NCI-H1694 treated with DMSO at 0.1 percent for 48 hours (cell line): ENCODE measurements at regions not wholly inside any gene's neighbourhood (a gene's known extent, or its start where the extent isn't known, plus 50 kb on each side); places are given as distances from the start of the nearest gene placed in this dataset.
"Not testable (repeated sequence)": the region's sequence is repeated elsewhere in the genome, so short reads cannot be mapped to it uniquely, and the experiment has no call there.

Experiments
- DNase-seq: peaks from one replicate; lab custom pipeline; 2025; lab: John Stamatoyannopoulos, UW

DNA sequence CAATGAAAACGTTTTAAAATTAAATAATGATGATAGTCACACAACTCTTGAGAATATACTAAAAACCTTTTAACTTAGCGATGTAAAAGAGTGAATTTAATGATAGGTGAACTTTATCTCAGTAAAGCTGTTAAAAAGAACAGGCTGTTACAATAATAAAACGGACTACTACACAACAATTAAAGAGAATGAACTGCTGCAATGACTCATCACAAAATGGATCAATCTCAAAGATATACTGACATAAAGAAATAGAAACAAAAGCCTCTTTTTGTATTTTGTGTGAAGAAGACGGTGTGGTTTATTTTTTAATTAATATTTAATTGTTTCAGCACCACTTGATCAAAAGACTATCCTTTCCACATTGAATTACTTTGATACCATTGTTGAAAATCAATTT is 352.4 kb upstream of the GJE1 start:
- no peak for DNase-seq

DNA sequence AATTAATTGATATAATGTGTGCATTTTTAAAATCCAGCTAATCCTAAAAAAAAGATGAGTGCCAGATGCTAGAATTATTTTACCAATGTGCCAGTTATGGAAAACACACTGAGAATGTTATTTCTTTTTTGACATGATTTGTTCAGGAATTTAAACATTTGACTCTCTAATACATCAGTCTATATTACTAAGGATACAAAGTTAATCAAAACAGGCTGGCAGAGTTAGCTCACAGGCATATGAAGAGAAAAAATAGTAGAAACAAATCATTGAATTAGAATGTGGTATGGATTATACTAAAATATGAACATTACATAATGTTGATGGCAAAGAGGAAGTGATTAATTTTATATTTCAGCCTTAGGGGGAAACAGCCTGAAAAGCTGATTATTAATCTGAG is 368.3 kb upstream of the GJE1 start:
- no peak for DNase-seq

DNA sequence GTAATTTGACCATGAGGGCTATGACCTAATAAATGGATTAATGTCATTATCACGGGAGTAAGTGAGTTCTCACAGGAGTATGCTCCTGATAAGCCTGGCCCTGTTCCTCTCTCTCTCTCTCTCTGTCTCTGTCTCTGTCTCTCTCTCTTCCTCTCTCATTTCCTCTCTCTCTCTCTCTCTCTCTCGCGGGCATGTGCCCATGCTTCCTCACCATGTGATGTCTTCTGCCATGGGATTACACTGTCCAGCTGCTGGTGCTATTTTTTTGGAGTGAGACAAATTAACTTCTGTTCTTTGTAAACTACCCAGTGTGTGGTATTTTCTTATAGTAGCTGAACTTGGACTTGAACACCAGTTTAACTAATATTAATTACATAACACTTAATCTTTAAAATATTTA is 374.3 kb upstream of the GJE1 start:
- DNase-seq, result no peak

DNA sequence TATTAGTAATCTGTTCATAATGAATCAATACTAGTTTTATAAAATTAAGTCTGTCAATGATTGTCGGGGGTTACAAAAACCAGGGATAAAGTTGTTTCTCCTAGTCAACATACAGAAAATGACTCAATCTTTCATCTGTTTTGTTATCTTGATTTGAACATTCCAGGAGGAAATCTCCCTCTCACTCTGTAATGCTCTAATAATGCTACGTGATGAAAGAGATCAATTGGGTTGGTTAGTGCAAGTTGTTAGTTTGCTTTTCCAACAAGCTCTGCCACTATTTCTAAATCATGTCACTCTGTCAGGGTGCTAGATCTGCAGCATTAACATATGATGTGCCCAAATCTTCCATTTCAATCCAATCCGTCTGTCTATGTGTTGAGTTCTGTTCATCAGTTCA is 379.5 kb upstream of the GJE1 start:
- DNase-seq, result no peak

DNA sequence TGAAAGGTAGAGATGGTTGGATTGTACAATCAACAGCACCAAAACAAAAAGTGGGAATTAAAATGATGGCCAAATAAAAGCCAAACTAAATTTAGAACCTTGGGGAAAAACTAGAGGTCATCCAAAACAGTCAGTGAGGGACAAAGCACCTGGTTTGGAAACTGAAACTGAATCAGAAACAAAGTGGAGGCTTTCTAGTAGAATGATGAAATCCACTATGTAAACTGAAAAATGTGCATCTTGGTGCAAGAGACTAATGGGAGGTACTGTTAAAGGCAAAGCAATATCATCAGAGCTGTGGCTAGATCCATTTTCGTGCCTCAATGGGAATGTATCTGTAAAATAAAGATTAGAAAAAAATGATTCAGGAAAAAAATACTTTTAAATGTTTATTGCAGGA is 380.0 kb upstream of the GJE1 start:
- DNase-seq, result no peak

DNA sequence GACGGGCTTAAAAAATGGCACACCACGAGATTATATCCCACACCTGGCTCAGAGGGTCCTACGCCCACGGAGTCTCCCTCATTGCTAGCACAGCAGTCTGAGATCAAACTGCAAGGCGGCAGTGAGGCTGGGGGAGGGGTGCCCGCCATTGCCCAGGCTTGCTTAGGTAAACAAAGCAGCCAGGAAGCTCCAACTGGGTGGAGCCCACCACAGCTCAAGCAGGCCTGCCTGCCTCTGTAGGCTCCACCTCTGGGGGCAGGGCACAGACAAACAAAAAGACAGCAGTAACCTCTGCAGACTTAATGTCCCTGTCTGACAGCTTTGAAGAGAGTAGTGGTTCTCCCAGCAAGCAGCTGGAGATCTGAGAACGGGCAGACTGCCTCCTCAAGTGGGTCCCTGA is 386.4 kb upstream of the GJE1 start:
- not testable (repeated sequence) for DNase-seq

DNA sequence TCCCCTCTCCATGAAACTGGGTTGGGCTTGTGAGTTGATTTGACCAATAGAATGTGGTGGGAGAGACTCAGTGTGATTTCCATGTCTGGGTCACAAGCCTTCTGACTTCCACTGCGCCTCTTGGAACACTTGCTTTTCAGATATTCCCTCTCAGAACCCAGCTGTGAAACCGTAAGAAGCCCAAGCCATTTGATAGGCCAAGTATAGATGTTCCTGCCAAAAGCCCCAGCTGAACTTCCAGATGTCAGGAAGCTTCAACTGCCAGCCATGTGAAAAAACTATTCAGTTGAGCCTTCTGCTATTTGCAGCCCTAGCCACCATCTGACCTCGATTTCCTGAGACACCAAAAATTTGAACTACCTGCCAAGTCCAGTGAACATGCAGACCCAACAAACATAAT is 387.8 kb upstream of the GJE1 start:
- DNase-seq, result no peak

DNA sequence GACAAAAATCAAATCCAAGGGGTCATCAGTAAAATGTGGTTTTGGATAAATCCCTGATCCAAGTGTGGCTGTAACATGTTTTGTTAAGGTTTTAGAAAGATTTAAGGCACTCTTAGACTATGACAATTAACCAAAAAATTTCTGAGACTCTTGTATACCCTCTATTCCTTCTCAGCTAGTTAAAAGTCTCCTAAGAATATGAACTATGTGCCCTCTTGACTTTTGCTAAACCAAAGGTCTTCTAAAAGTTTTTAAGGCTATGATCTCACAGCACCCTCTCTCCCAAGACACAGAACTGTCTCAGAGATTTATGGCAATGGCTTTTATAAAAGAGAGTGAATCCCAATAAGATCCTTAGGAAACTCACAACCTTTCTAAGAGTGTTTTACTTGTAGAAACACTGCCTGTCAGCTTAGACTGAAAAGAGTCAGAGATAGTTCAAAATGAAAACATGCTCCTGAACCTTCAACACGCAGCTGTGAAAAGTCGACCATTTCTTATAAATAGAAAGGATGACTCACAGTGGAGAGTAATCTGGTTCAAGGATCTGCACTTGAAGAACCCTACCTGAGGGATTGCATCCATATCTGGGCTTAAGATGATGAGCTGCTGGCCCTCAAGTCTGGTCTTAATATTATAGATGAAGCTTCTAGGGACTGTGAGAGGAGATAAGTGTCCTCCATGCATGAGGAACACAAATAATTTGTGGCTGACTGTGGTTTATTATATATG is 388.4 kb upstream of the GJE1 start:
- no peak for DNase-seq

DNA sequence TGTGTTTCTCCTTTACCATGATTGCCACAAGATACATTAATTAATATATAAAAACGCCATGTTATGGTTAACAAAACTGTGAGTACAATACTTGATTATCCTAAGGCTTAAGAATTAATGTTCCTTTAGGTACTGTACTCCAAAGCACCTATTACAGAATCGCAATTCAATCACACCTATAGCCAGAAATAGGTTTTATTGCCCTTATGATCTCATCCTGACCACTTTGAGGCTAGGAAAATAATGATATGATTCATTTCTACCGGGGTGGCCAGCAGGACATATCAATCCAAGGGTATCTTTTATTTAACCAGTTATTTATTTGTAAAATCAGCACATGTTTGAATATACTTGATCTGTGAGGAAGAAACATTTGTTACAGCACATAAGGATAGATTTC is 396.6 kb upstream of the GJE1 start:
- DNase-seq, result no peak

DNA sequence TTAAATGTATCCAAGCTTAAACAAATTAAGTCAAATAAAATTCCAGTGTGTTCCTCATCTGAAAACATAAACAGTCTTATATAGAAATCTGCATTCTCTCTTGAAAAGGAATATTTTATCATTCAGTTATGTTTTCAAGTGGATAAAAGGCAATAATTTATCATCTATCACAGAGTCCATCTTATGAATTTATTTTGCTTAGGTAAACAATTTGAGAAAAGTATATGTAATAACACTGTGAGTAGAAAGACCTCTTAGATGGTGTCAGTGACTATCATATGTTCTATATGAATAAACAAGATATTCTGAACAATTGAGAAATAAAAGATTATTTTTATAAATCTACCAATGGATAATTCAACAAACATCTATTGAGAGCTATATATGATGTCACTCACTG is 397.6 kb upstream of the GJE1 start:
- DNase-seq, result no peak

DNA sequence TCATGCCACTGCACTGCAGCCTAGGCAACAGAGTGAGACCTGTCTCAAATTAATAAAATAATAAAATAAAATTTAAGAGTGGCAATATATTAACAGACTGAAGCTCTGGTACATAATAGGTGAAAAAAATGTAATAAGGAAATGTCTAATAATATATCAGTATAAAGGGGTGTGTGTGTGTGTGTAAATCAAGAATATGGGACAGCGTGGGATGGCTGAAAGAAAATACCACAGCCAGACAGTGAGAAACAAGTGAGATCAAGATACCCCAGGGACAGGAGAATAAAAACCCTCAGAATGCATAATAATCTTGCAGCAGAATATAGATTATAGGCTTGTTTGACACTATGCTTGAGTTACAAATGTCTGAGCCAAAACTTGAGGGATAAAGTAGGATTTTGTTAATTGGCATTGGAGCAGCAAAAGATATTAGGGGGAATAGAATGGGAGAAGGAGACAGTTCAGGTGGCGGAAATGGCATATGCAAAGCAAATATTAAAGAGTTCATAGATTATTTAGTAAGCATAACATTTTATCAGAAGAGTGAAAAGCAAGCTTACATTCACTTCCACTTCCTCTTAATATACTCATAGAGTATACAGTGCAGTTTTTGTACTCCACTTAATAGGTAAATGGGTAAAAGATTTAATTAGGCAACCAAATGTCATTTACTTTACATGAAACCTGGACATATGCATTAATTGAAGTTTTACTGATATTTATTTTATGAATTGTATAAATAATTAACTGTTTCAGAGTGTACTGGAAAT is 398.5 kb upstream of the GJE1 start:
- DNase-seq, result no peak

DNA sequence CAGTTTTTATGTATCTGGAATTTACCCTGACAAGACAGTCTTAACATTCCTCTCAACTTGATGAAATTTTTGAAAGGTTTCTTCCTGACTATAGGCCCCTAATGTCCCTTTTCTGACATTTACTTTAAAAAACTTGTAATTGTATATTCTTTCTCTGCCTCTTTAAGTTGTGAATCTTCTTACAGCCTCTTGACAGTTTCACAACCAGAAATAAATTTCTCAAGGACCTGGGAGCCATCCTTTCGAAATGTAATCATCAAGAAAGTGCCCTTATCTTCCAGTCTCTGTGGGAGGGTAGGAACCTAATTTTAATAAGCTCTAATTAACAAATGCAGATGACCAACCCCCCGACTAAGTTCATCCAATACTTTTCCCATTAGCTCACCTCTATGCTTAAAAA is 403.6 kb upstream of the GJE1 start:
- no peak for DNase-seq

DNA sequence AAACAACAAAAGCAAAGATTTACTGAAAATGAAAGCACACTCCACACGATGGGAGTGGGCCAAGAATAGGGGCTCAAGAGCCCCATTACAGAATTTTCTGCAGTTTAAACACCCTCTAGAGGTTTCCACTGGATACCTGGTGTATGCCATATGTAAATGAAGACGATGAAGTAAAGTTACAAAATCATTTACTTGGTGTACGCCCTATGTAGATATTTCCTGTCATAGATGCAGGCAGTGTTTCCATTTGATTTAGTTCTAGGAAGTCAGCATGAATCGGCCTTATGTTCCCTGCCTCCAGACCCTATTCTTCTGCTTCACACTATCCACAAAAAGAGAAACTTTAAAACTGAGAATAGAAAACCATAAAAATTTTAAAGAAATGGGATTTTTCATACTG is 404.4 kb upstream of the GJE1 start:
- no peak for DNase-seq

DNA sequence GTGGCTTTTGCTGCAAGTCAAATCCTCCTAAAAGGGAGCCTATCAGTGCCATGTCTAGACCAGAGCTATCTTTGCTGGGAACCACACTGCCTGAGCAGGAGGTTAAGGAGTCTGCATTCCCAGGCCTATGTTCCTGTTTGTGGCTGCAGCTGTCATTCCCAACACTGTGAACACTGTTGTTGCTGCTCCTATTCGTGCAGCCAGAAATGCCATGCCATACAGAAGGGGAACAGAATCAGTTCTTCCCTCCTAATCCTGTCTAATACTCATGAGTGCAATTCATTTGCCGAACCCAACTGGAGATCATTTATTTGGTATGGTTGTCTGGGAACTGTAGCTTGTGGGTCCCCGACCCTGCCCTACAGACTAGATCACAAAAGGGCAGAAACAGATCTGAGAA is 406.5 kb upstream of the GJE1 start:
- peak; percentile 14 for DNase-seq

DNA sequence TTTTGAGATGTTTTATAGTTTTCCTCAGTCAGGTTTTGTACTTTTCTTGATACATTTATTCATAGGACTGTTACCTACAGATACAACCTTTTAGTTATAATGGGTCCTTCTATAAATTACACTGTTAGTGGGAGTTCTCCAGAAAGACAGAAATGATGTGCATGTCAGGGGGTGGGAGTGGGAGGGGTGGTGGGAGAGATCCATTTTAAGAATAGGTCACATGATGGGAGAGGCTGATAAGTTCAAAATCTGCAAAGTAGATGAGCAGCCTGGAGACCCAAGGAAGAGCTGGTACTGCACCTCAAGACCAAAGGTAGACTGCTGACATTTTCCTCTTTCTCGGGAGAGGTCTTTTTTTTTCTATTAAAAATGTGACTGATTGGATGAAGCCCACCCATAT is 408.0 kb upstream of the GJE1 start:
- no peak for DNase-seq

DNA sequence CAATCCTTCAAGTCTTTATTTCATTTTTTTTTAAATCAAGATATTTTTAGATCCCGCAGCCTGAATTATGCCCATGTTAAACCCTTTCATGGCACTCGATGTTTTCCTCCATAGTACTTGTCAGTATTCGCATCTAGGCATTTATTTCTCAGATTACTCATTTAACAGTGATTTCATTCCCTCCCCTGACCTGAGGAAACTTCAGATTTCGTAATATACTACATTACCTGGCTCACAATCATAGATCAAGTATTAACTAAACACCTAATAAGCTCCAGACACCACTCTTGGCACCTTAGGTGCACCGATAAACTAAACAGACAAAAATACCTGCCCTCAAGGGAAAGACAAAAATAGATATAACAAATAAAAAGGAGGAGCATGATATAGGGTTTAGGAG is 413.2 kb upstream of the GJE1 start:
- no peak for DNase-seq

DNA sequence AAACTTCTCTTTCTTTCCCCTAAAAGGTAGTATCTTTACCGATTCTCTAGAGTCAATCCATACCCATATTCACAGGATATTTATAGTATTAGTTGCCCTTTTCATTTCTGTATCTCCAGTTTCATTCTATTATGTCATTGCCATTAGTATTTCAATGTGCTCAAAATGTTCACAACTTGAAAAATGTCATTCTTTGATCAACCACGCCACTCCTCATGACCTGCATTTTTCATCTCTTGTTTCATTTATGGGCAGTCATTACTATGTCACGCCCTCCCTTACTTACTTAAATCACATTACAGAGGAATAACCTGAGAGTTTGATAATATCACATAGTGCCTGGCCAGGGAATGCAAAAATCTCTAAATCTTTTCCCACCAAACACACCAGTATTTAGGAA is 427.3 kb upstream of the GJE1 start:
- no peak for DNase-seq

DNA sequence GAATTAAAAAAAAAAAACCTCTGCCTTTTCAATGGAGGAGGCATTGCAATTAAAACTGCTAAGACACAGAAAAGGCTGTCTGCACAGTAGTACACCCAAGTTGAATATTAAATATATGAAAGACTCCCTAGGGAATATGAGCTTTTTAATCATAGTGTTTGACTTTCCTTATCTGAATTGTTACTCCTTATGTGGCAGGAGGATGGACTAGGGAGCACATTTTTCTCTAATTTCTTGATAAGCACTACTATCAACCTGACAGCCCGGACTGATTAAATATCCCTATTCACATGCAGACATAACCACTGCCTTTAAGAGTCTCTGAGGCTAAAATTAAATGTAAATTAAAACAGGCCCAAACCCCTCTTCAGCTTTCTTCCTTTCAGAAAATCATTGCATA is 428.6 kb upstream of the GJE1 start:
- no peak for DNase-seq

DNA sequence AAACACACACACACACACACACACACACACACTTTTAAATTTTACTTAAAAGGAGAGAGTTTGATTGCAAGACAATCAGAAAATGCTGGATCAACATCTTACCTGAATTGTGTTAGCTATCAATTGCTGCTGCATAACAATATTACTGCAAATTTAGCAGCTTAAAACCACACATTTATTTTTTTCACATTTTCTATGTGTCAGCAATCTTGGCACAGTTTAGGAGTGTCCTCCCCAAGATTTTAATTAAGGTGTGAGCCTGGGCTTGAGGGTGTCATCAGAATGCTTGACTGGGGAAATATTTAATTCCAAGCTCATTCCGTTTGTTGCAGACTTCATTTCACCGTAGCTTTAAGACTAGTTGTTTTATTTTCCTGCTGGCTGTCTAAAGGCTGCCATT is 431.0 kb upstream of the GJE1 start:
- DNase-seq, result no peak

DNA sequence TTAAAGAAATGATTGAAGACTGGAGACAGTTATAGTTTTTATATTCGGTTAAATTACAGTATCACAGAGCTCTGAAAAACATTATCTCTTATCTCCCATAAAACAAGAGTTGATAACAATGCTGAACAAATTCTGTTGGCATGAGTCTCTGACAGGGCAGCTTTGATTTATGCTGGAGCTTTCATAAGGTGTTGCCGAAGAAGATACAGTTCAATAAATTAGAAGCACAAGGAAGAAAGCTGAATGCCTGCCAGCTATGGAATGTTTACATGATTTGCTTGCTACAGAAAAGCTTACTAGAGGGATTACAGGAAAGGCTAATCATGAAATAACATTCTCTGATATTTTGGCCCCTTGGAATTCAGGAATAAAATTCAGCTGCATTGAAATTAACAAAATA is 431.9 kb upstream of the GJE1 start:
- no peak for DNase-seq

DNA sequence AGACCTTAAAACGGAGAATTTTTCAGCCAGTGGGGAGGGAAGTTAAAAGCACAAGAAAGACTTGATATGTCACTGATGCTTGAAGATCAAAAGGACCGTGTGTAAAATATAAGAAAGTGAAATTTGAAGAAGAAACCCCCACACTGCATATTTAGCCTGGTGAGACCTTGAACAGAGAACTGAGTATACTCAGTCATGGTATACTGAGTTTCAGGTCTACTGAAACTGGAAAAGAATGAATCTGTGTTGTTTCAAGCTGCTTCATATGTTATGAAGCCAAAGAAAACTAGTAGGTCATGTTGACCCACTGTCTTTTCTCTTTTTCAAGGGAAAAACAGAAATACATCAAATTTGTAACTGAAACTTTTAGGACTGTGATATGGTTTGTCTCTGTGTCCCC is 443.8 kb upstream of the GJE1 start:
- DNase-seq, result no peak

DNA sequence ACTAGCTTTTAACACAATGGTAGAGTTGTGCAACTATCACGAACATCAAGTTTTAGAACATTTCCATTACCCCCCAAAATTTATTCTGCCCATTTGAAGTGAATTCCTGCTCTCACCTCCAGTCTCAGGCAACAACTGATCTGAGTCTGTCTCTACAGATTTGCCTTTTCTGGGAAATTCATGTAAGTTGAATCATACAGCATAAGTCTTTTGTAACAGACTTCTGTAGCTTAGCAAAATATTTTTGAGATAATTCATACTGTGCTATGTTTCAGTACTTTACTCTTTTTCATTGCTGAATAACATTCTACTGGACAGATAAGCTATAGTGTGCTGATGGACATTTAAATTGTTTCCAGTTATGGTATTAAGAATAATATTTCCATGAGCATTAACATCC is 447.3 kb upstream of the GJE1 start:
- no peak for DNase-seq

DNA sequence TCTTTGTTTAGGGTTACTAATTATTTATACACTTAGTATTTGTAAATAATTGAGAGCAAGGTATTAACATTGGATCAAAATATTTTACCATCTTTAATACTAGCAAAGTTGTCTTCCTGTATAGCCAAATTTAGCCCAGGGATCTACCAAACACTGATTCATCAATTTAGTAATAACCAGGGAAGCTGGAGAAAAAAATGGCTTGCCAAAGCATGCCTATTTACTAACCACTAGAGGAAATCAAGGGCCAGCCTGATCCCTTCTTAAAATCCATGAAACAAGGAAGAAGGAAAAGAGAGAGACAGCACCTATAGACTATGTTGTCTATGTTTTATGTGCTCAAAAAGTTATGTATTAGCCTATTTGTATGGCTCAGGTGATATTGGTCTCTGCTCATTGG is 450.3 kb upstream of the GJE1 start:
- DNase-seq, result no peak

DNA sequence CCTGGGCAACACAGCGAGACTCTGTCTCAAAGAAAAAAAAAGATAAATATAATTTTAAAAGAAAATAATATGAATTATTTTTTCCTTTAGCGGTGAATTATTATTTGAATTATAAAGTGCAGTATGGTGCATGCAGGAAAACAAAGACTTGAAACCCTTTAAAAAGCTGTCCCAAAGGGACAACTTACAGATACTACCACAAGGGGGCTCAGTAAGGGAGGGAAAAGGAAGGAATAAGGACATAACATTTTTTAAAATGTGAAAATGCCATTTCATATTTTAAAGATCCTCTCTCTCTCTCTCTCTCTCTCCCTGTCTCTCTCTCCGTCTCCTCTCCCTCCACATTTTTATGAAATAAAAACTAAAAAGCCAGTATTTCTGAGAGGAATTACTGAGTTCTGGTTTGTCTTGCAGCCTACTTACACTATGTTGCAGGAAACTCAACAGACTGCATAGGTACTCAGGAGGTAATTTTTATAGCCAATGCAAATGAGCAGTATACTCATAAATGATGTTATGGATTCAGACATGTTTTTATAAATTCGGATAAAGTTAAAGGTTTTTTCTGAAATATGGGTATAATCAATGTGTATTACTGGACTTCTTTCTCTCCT is 455.0 kb upstream of the GJE1 start:
- DNase-seq, result peak; percentile 44
